ENCODE measurements at regions not wholly inside any gene's neighbourhood (a gene's known extent, or its start where the extent isn't known, plus 50 kb on each side); places are given as distances from the start of the nearest gene placed in this dataset.

DNA sequence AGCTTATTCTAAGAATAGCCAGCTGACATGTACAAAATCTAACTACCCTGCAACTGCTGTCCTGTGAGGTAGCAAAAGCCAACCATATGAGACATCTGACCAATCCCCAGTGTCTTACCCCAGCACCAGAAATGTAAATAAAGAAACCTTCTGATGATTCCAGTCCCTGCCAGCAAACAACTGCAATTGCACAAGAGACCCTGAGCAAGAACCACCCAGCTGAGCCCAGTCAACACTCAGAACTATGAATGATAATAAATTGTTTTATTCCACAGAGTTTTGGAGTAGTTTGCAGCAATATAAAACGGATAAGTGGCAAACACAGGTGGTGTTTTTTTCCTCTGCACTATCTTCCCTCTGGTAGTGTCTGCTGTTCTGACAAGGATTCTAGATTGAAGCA, 94.9 kb downstream of the ERCC5 start:
- Histone ChIP-seq H3K27me3 (ENCODE audit: control insufficient read depth, insufficient read depth, low read length) (no peaks in the 10 kb centered on the region), H3K36me3 (ENCODE audit: control insufficient read depth, insufficient read depth, low read length) (no peaks in the 10 kb centered on the region), H3K4me3 (ENCODE audit: low read depth, low read length) (no peak overlapping the region)
- no peak for TF ChIP-seq CTCF (IDR thresholded peaks at IDR 0.05; ENCODE audit: insufficient read depth, low read depth, low read length)
- DNase-seq (ENCODE audit: low read depth), result no peak
- CTCF ChIA-PET, result no interaction called here
- POLR2A ChIA-PET, result no interaction called here

- Histone ChIP-seq H3K36me3 (ENCODE audit: control insufficient read depth, insufficient read depth, low read length) (no peaks in the 10 kb centered on the region), H3K4me3 (ENCODE audit: low read depth, low read length) (no peak overlapping the region), H3K27me3 (ENCODE audit: control insufficient read depth, insufficient read depth, low read length) (no peaks in the 10 kb centered on the region)
- TF ChIP-seq CTCF (IDR thresholded peaks at IDR 0.05; ENCODE audit: insufficient read depth, low read depth, low read length), result 0 out of 2 replicates have a peak, but pooled peaks have one; percentile 3
- ChIA-PET CTCF (interaction anchor here (0.9 kb wide), 1 partner anchor 11 kb away, joined by 3 read pairs; no protein-coding TSS in a partner anchor), POLR2A (no interaction called here)
- no peak for DNase-seq (ENCODE audit: low read depth)
These were observed 94.3 kb downstream of the ERCC5 start for GRCh38 chr13:102940143-102940542.

DNA sequence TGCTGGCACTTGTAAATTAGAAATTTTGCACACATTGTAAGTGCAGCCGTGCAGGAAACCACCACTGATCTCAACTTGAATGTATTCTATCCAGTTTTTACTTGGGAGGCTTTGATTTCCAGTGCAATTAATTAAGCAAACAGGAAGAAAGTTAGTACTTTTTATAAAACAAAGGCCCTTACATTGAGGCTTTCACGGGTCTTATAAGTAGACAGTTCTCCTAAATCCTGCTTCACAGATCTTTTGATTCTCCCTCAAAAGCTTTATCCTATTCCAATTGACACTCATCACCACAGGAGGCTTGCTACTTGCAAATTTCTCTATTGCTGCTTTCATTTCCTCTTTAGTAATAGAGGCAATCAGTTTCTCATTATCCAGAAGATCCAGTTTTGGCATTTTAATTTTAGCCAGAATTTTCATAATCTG, 90.1 kb downstream of the ERCC5 start:
- POLR2A ChIA-PET, result no interaction called here
- Histone ChIP-seq H3K4me3 (ENCODE audit: low read depth, low read length) (no peak overlapping the region), H3K36me3 (ENCODE audit: control insufficient read depth, insufficient read depth, low read length) (no peaks in the 10 kb centered on the region), H3K27me3 (ENCODE audit: control insufficient read depth, insufficient read depth, low read length) (no peaks in the 10 kb centered on the region)
- DNase-seq (ENCODE audit: low read depth), result no peak
- CTCF ChIA-PET, result no interaction called here
- TF ChIP-seq CTCF (IDR thresholded peaks at IDR 0.05; ENCODE audit: insufficient read depth, low read depth, low read length), result no peak

DNA sequence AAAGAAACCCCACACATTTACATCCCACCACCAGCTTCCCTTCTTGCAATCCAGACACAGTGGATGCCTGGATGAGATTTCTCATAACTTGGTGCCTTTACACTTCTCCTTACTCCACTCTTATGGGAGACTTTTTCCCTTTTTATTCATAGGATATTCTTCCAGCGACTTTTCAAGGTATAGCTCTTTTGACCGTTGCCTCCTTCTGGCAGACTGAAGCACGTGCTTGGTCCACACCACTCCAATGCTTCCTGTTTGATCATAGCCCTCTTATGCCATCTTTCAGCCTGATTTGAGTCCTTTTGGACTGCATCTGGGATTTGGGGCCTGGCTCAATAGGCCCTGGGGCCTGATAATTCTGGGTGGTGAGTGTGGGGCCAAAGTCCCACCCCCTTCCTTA, 87.7 kb downstream of the ERCC5 start:
- POLR2A ChIA-PET, result no interaction called here
- TF ChIP-seq CTCF (IDR thresholded peaks at IDR 0.05; ENCODE audit: insufficient read depth, low read depth, low read length), result no peak
- Histone ChIP-seq H3K4me3 (ENCODE audit: low read depth, low read length) (no peak overlapping the region), H3K36me3 (ENCODE audit: control insufficient read depth, insufficient read depth, low read length) (no peaks in the 10 kb centered on the region), H3K27me3 (ENCODE audit: control insufficient read depth, insufficient read depth, low read length) (no peaks in the 10 kb centered on the region)
- CTCF ChIA-PET, result interaction anchor here (0.9 to 1.0 kb wide), 2 partner anchors 16 to 17 kb away, joined by 3 read pairs; no protein-coding TSS in a partner anchor
- DNase-seq (ENCODE audit: low read depth), result no peak

DNA sequence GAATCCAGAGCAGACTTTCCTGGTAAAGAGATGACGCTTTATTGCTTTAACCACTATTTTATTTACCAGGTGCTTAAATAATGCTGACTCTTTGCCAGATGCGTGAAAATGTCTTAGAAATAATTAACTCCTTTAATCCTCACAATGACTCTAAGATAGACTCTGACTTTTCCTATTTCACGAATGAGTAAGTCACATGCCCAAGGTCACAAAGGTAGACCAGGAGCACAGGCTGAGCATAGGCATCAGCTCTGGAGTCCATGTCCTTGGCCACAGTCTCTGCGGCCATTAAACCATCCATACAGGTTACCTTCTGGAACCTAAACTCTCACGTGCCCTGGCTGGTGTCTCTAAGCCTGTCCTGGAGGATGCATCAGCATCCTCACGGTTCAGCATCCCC, 87.3 kb downstream of the ERCC5 start:
- no peak for TF ChIP-seq CTCF (IDR thresholded peaks at IDR 0.05; ENCODE audit: insufficient read depth, low read depth, low read length)
- Histone ChIP-seq H3K4me3 (ENCODE audit: low read depth, low read length) (no peak overlapping the region), H3K27me3 (ENCODE audit: control insufficient read depth, insufficient read depth, low read length) (no peaks in the 10 kb centered on the region), H3K36me3 (ENCODE audit: control insufficient read depth, insufficient read depth, low read length) (no peaks in the 10 kb centered on the region)
- CTCF ChIA-PET, result interaction anchor here (0.9 kb wide), 1 partner anchor 16 kb away, joined by 3 read pairs; no protein-coding TSS in a partner anchor
- no peak for DNase-seq (ENCODE audit: low read depth)
- POLR2A ChIA-PET, result no interaction called here
